GM12878 (cell line): ENCODE measurements at regions not wholly inside any gene's neighbourhood (a gene's known extent, or its start where the extent isn't known, plus 50 kb on each side); places are given as distances from the start of the nearest gene placed in this dataset.

ENCODE experiments used
- ATAC-seq: fragments of 200-7000 bp; cut with Tn5 transposase; 3 replicates; pipeline ENCODE4 v1.9.1; 2020; ENCODE audit warnings: mild to moderate bottlenecking, moderate library complexity
- BruUV-seq: library from RNA; stranded (reverse); fragments of 400-500 nt; replicated peaks from 2 replicates; lab custom pipeline; 2021; lab: Mats Ljungman, UMichigan
- CTCF ChIA-PET: fragments of 300-600 bp; sonication (Branson Sonifier 250); formaldehyde crosslinking; extraction: SDS; loops from one replicate; lab custom pipeline; 2021; ENCODE audit warnings: inconsistent platforms; lab: Yijun Ruan, JAX
- POLR2A ChIA-PET: fragments of 350-600 bp; formaldehyde crosslinking; extraction: SDS; loops from one replicate; lab custom pipeline; 2021; ENCODE audit warnings: inconsistent platforms; lab: Charles Lee
- RAD21 ChIA-PET: fragments of 300-600 bp; sonication (Branson Sonifier 250); formaldehyde crosslinking; loops from one replicate; lab custom pipeline; 2023; ENCODE audit warnings: antibody characterized with exemption; ENCODE audit not compliant: unreplicated experiment; lab: Charles Lee
- SMC1A ChIA-PET: fragments of 300-600 bp; sonication (Branson Sonifier 250); formaldehyde crosslinking; loops from one replicate; lab custom pipeline; 2023; ENCODE audit not compliant: unreplicated experiment, uncharacterized antibody; lab: Charles Lee
- DNase-seq: peaks from one replicate; pipeline ENCODE4 v3.0.0-alpha.2; 2011; ENCODE audit warnings: low read depth, low spot score
- FAIRE-seq: peaks from 3 replicates; lab custom pipeline; 2011; peaks lifted over from hg19 to GRCh38; lab: Jason Lieb, UNC
- H2AFZ ChIP-seq: 2 replicates; pipeline ENCODE4 v1.6.0; 2011; ENCODE audit warnings: low read depth, low read length, control low read depth; ENCODE audit not compliant: control insufficient read depth
- H3K27ac ChIP-seq: 2 replicates; pipeline ENCODE4 v1.5.1; 2011; ENCODE audit warnings: control low read depth; ENCODE audit not compliant: control insufficient read depth, insufficient read depth
- H3K27me3 ChIP-seq, 2 experiments: replicated peaks in 1 of 2; 2 replicates each; pipeline versions ENCODE4 v1.6.0 to v1.6.1; 2011; ENCODE audit warnings: low read length in 1 of 2; ENCODE audit not compliant: control insufficient read depth in 2 of 2, insufficient read depth in 2 of 2
- H3K36me3 ChIP-seq, 2 experiments: 2 replicates each; pipeline ENCODE4 v1.5.1; 2011; ENCODE audit warnings: low read length in 1 of 2; ENCODE audit not compliant: control insufficient read depth in 2 of 2, insufficient read depth in 2 of 2
- H3K4me1 ChIP-seq: 2 replicates; pipeline ENCODE4 v1.6.1; 2011; ENCODE audit warnings: mild to moderate bottlenecking, low read length, moderate library complexity, mixed read lengths; ENCODE audit not compliant: control insufficient read depth, insufficient read depth
- H3K4me2 ChIP-seq: 2 replicates; pipeline ENCODE4 v1.6.0; 2011; ENCODE audit warnings: control low read depth; ENCODE audit not compliant: control insufficient read depth, insufficient read depth
- H3K4me3 ChIP-seq: fragments of 200-600 bp; sonication (generic); 2 replicates; pipeline ENCODE4 v1.5.1; 2016
- H3K79me2 ChIP-seq: 2 replicates; pipeline ENCODE4 v1.6.0; 2011; ENCODE audit warnings: low read length; ENCODE audit not compliant: control insufficient read depth, insufficient read depth
- H3K9ac ChIP-seq: 2 replicates; pipeline ENCODE4 v1.8.0; 2011; ENCODE audit warnings: low read length, control low read depth, mixed read lengths; ENCODE audit not compliant: control insufficient read depth, insufficient read depth
- H3K9me3 ChIP-seq: replicated peaks from 3 replicates; pipeline ENCODE4 v1.5.1; 2011; ENCODE audit warnings: mild to moderate bottlenecking, low read length; ENCODE audit not compliant: control insufficient read depth, insufficient read depth
- H4K20me1 ChIP-seq: 2 replicates; pipeline ENCODE4 v1.6.0; 2011; ENCODE audit not compliant: control insufficient read depth, insufficient read depth
- BCL11A ChIP-seq: IDR thresholded peaks from 2 replicates; pipeline ENCODE4 v1.6.1; 2011; ENCODE audit warnings: low read depth, low read length
- BHLHE40 ChIP-seq, 2 experiments: fragments of 450-650 bp in 1 of 2; IDR thresholded peaks; 2 replicates each; pipeline ENCODE4 v1.6.1; 2011 to 2017; ENCODE audit warnings: low read depth in 2 of 2, borderline replicate concordance in 1 of 2, improper control_type of control experiment in 1 of 2, low read length in 1 of 2, mild to moderate bottlenecking in 1 of 2
- CREB1 ChIP-seq: IDR thresholded peaks from 2 replicates; pipeline ENCODE4 v1.6.1; 2012; ENCODE audit warnings: low read depth, mild to moderate bottlenecking, inconsistent platforms
- CREM ChIP-seq: IDR thresholded peaks from 2 replicates; pipeline ENCODE4 v1.6.1; 2014; ENCODE audit warnings: antibody characterized with exemption, low read depth
- E2F8 ChIP-seq: fragments of 450-650 bp; IDR thresholded peaks from 2 replicates; pipeline ENCODE4 v1.6.1; 2018; ENCODE audit warnings: mild to moderate bottlenecking, low read depth, moderate library complexity; ENCODE audit not compliant: partially characterized antibody
- EGR1 ChIP-seq, 2 experiments: IDR thresholded peaks; 1 replicate in 1 of 2; 2 replicates in 1 of 2; pipeline ENCODE4 v1.6.1; 2011 to 2012; ENCODE audit warnings: low read depth in 2 of 2, low read length in 2 of 2, borderline replicate concordance in 1 of 2, mild to moderate bottlenecking in 1 of 2, moderate library complexity in 1 of 2
- IKZF1 ChIP-seq: fragments of 450-650 bp; conservative IDR thresholded peaks from 2 replicates; pipeline ENCODE4 v1.6.1; 2017; ENCODE audit warnings: antibody characterized with exemption, mild to moderate bottlenecking
- IKZF2 ChIP-seq, 2 experiments: fragments of 450-650 bp; IDR thresholded peaks; 2 replicates each; pipeline ENCODE4 v1.6.1; 2017; ENCODE audit warnings: mild to moderate bottlenecking in 2 of 2, moderate library complexity in 2 of 2
- JUND ChIP-seq: IDR thresholded peaks from 2 replicates; pipeline ENCODE4 v1.6.1; 2012; ENCODE audit warnings: low read depth, mild to moderate bottlenecking, low read length, improper control_type of control experiment, moderate library complexity
- MTA2 ChIP-seq: fragments of 450-650 bp; IDR thresholded peaks from 2 replicates; pipeline ENCODE4 v1.6.1; 2016; ENCODE audit warnings: low read depth, mild to moderate bottlenecking, moderate library complexity
- NBN ChIP-seq: fragments of 450-650 bp; IDR thresholded peaks from 2 replicates; pipeline ENCODE4 v1.6.1; 2016
- NFYA ChIP-seq: IDR thresholded peaks from 2 replicates; pipeline ENCODE4 v1.6.1; 2011; ENCODE audit warnings: low read depth, mild to moderate bottlenecking, low read length, improper control_type of control experiment, borderline replicate concordance
- NR2F1 ChIP-seq: fragments of 450-650 bp; conservative IDR thresholded peaks from 2 replicates; pipeline ENCODE4 v1.6.1; 2017; ENCODE audit warnings: mild to moderate bottlenecking
- PAX8 ChIP-seq: fragments of 450-650 bp; IDR thresholded peaks from 2 replicates; pipeline ENCODE4 v1.6.1; 2017; ENCODE audit warnings: mild to moderate bottlenecking, moderate library complexity
- RFX5 ChIP-seq: IDR thresholded peaks from 2 replicates; pipeline ENCODE4 v1.6.1; 2011; ENCODE audit warnings: low read depth, low read length, improper control_type of control experiment
- SIX5 ChIP-seq: IDR thresholded peaks from 2 replicates; pipeline ENCODE4 v1.6.1; 2011; ENCODE audit warnings: mild to moderate bottlenecking, low read depth, low read length, moderate library complexity; ENCODE audit not compliant: severe bottlenecking
- SMAD1 ChIP-seq: fragments of 450-650 bp; IDR thresholded peaks from 2 replicates; pipeline ENCODE4 v1.6.1; 2018; ENCODE audit warnings: mild to moderate bottlenecking, low read depth; ENCODE audit not compliant: partially characterized antibody
- SMC3 ChIP-seq: IDR thresholded peaks from 2 replicates; pipeline ENCODE4 v1.6.1; 2011; ENCODE audit warnings: low read length, improper control_type of control experiment, borderline replicate concordance
- SREBF1 ChIP-seq: IDR thresholded peaks from 2 replicates; pipeline ENCODE4 v1.6.1; 2012; ENCODE audit warnings: mild to moderate bottlenecking, low read length
- SRF ChIP-seq, 2 experiments: IDR thresholded peaks; 2 replicates each; pipeline ENCODE4 v1.6.1; 2011; ENCODE audit warnings: low read depth in 2 of 2, low read length in 2 of 2, mild to moderate bottlenecking in 1 of 2, moderate library complexity in 1 of 2
- STAT1 ChIP-seq: fragments of 450-650 bp; conservative IDR thresholded peaks from 2 replicates; pipeline ENCODE4 v1.6.1; 2014; ENCODE audit warnings: antibody characterized with exemption, mild to moderate bottlenecking
- TBL1XR1 ChIP-seq: IDR thresholded peaks from 2 replicates; pipeline ENCODE4 v1.6.1; 2012; ENCODE audit warnings: low read depth, low read length, improper control_type of control experiment
- USF1 ChIP-seq: IDR thresholded peaks from 2 replicates; pipeline ENCODE4 v1.6.1; 2011; ENCODE audit warnings: borderline replicate concordance, low read depth, mild to moderate bottlenecking, moderate library complexity, mixed read lengths, low read length; ENCODE audit not compliant: insufficient read depth; ENCODE audit errors: extremely low read length
- WGBS: methylation state at CpG from one replicate; pipeline ENCODE4 v1.1.6; 2016; ENCODE audit warnings: low lambda C conversion rate; ENCODE audit not compliant: insufficient replicate concordance, insufficient coverage; ENCODE audit errors: missing lambda C conversion rate; 5-methylcytosine and 5-hydroxymethylcytosine counted together
- in situ Hi-C: fragments of 300-500 bp; cut with MboI; formaldehyde crosslinking; loops from 9 replicates; pipeline ENCODE4 v1.14.3; 2018; ENCODE audit warnings: mixed read lengths
- intact Hi-C: fragments of 100-400 bp; cut with micrococcal nuclease; formaldehyde crosslinking; loops from one replicate; pipeline ENCODE4 v1.14.2; 2022; ENCODE audit not compliant: unreplicated experiment

- RAD21 ChIA-PET: interaction anchor here (0.9 to 3.3 kb wide), 7 partner anchors 15 to 472 kb away, joined by 3 to 15 read pairs (median 3); partner anchors contain the start of gene SH3RF3
- CTCF ChIA-PET: interaction anchor here (0.8 to 1.8 kb wide), 4 partner anchors 9 to 119 kb away, joined by 3 to 6 read pairs (median 4); no protein-coding TSS in a partner anchor
- no peak for FAIRE-seq
- peak; percentile 65; the same call in 1 of the 2 replicates for TF ChIP-seq NBN
- no peak for TF ChIP-seq NFYA
- peak; percentile 29; the same call in 1 of the 2 replicates for TF ChIP-seq JUND
- no peak for TF ChIP-seq E2F8
- TF ChIP-seq SMC3: no peak
- TF ChIP-seq PAX8: no peak
- no peak for TF ChIP-seq SIX5
- no peak for TF ChIP-seq USF1
- peak; percentile 7; the same call in 1 of the 2 replicates for TF ChIP-seq BCL11A
- TF ChIP-seq RFX5: no peak
- TF ChIP-seq CREB1: no peak
- peak; percentile 69 to 78; a peak in 3 of 4 replicates for TF ChIP-seq IKZF2 (IDR thresholded peaks at IDR 0.05)
- no peak for TF ChIP-seq STAT1
- no peak for TF ChIP-seq CREM
- no peak for TF ChIP-seq EGR1 (IDR thresholded peaks at IDR 0.05; ENCODE audit: borderline replicate concordance in 1 of 2, low read depth in 2 of 2, low read length in 2 of 2)
- TF ChIP-seq SRF (IDR thresholded peaks at IDR 0.05; ENCODE audit: low read depth in 2 of 2, low read length in 2 of 2): no peak
- TF ChIP-seq IKZF1: peak; percentile 72
- TF ChIP-seq MTA2: peak; percentile 82
- TF ChIP-seq SMAD1: peak; percentile 71
- peak; percentile 92 for TF ChIP-seq NR2F1
- TF ChIP-seq BHLHE40 (IDR thresholded peaks at IDR 0.05; ENCODE audit: borderline replicate concordance in 1 of 2, low read depth in 2 of 2, low read length in 1 of 2): peak in 1 of 2 experiments; percentile 20; a peak in 1 of 4 replicates
- TF ChIP-seq TBL1XR1: no peak
- TF ChIP-seq SREBF1: no peak
Observed at GRCh38 chr2:109046925-109047508, 58.0 kb upstream of the EDAR start.

More at GRCh38 chr2:109046925-109047508, 58.0 kb upstream of the EDAR start:
- no peaks in the 10 kb centered on the region for H3K9me3 ChIP-seq
- POLR2A ChIA-PET: interaction anchor here (0.7 kb wide), 1 partner anchor 1337 kb away, joined by 3 read pairs; no protein-coding TSS in a partner anchor
- 14% methylated on average over 4 of the region's 4 CpGs for WGBS
- SMC1A ChIA-PET: interaction anchor here (1.0 to 2.6 kb wide), 7 partner anchors 9 to 467 kb away, joined by 3 to 8 read pairs (median 5); no protein-coding TSS in a partner anchor
- H3K36me3 ChIP-seq: no peaks in the 10 kb centered on the region
- DNase-seq: peak; percentile 30
- no peaks in the 10 kb centered on the region for H3K79me2 ChIP-seq
- peak; percentile 95 for ATAC-seq
- no peak overlapping the region for H3K4me2 ChIP-seq
- no peak overlapping the region for H3K9ac ChIP-seq
- intact Hi-C loops: loop anchor here (10.0 kb wide), 1 partner anchor 468 kb away; no protein-coding TSS in a partner anchor
- no peak overlapping the region; the same call in 1 of the 2 replicates for H2AFZ ChIP-seq
- no peak overlapping the region for H3K4me3 ChIP-seq
- H3K27me3 ChIP-seq: no peaks in the 10 kb centered on the region
- BruUV-seq: no TSS peak
- in situ Hi-C loops: no loop called here
- no peak overlapping the region for H3K27ac ChIP-seq
- H3K4me1 ChIP-seq: no peaks in the 10 kb centered on the region
- H4K20me1 ChIP-seq: no peaks in the 10 kb centered on the region
